GM21360 (cell line): ENCODE measurements at regions not wholly inside any gene's neighbourhood (a gene's known extent, or its start where the extent isn't known, plus 50 kb on each side); places are given as distances from the start of the nearest gene placed in this dataset.
"Not testable (repeated sequence)": the region's sequence is repeated elsewhere in the genome, so short reads cannot be mapped to it uniquely, and the experiment has no call there.

ENCODE experiments used
- ATAC-seq: cut with Tn5 transposase; IDR thresholded peaks from one replicate; pipeline ENCODE4 v1.9.1; 2021; ENCODE audit warnings: mild to moderate bottlenecking, moderate library complexity; ENCODE audit not compliant: unreplicated experiment

GRCh38 chr21:13935396-13936032, 275.2 kb downstream of the LIPI start:
- not testable (repeated sequence) for ATAC-seq

GRCh38 chr21:13934887-13935342, 275.8 kb downstream of the LIPI start:
- ATAC-seq, result not testable (repeated sequence)

DNA sequence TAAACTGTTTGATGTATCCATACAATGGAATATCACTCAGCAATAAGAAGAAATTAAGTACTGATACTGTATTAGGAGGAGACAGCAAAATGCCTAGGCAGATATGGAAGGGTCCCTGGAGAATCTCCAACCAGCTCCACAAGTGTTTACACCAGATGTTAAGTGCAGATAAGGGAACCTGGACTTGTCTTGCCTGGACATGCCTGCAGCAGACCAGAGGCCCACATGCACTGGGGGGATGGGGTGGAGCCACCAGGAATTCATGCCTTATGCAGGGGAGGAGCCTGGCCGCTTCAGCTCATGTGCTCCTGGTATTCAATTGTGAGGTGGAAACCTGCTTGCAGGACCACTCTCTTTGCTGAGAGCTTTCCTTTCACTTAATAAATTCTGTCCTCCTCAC, 287.6 kb downstream of the LIPI start:
- ATAC-seq, result not testable (repeated sequence)

GRCh38 chr21:13921455-13921854, 289.3 kb downstream of the LIPI start:
- ATAC-seq, result not testable (repeated sequence)

DNA sequence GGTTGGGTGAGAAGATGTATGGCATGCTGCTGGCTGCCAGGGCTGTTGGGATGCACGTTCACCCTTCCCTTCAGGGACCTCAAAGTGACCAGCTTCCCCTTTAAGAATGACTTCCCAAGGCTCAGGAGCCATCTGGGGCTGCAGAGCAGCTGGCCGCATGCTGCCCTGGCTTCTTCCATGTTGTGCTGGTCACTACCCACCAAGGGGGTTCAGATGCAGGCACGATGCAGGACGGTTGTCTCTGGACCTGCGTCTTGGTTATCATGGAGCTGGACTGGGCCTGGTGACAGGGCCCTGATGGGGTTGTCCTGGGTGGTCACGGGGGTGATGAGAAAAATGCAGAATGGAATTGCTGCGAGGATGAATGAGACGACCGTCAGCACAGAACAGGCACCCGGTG, 297.8 kb downstream of the POTED start:
- not testable (repeated sequence) for ATAC-seq

- not testable (repeated sequence) for ATAC-seq
Measured at GRCh38 chr21:13896596-13897247, 287.1 kb downstream of the POTED start.

- not testable (repeated sequence) for ATAC-seq
Measured at GRCh38 chr21:13893617-13894016, 284.0 kb downstream of the POTED start.

- ATAC-seq, result not testable (repeated sequence)
Measured at GRCh38 chr21:13893025-13893424, 283.4 kb downstream of the POTED start.

DNA sequence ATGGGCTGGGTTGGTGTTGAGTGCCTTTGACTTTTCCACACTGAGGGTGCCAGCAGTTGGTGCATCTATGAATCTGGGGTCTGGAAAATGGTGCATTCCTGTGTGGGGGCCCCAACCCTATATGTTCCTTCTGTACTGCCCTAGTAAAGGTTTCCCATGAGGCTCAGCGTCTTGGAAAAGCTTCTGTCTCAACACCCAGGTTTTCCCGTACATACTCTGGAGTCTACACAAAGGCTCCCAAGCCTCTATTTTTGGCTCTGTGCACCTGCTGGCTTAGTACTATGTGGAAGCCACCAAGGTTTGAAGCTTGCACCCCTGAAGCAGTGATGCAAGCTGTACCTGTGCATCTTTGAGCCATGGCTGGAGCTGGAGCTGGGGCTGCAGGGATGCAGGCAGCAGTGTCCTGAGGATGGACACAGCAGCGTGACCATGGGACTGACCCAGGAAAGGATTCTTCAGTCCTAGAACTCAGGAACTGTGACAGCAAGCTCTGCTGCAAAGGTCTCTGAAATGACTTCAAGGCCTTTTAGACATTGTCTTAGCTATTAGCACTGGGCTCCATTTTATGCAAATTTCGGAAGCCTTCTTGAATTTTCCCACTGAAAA, 282.7 kb downstream of the POTED start:
- ATAC-seq, result not testable (repeated sequence)

GRCh38 chr21:13889176-13889575, 279.6 kb downstream of the POTED start:
- ATAC-seq, result not testable (repeated sequence)

DNA sequence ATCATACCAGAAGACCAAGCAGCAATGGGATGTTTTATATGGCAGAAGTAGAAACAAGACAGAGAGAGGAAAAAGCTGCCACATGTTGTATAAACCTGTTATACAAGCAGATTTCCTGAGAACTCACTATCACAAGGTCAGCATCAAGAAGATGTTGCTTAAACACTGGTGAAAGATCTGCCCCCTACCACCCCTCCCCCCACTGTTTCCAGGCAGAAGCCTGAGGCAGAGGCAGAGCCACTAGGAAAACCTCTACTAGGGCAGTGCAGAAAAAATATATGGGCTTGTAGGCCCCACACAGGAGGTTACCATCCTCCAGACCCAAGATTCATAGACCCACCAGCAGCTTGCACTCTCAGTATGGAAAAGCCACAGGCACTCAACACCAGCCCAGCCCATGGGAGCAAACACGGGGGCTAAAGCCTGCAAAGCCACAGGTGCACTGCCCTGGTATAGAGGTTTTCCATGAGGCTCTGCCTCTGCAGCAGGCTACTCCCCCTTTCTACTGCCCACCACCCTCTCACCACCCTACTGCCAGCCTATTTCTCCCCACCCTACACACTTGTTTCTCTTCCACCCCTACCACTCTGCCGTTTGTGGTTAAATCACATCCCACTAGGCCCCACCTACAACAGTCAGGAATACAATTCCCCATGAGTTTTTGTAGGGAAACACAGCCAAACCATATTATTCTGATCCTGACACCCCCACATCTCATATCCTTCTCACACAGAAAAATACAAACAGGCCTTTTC, 274.2 kb downstream of the POTED start:
- not testable (repeated sequence) for ATAC-seq

- ATAC-seq, result not testable (repeated sequence)
Measured at GRCh38 chr21:13877503-13877902, 267.9 kb downstream of the POTED start.

DNA sequence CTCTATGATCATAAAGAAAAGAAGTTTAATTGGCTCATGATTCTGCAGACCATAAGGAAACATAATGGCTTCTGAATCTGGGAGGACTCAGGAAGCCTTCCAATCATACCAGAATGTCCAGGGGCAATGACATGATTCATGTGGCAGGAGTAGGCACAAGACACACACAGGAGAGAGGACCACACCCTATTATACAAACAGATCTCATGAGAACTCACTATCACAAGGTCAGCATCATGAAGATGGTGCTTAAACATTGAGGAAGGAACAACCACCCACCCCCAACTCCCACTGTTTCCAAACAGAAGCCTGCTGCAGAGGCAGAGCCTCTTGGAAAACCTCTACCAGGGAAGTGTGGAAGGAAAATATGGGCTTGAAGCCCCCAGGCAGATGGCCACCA, 267.4 kb downstream of the POTED start:
- not testable (repeated sequence) for ATAC-seq

GRCh38 chr21:13874001-13874400, 264.4 kb downstream of the POTED start:
- not testable (repeated sequence) for ATAC-seq

- ATAC-seq, result no peak
Measured at GRCh38 chr21:13854638-13855037, 245.1 kb downstream of the POTED start.

- not testable (repeated sequence) for ATAC-seq
Measured at GRCh38 chr21:13850808-13851207, 241.2 kb downstream of the POTED start.

DNA sequence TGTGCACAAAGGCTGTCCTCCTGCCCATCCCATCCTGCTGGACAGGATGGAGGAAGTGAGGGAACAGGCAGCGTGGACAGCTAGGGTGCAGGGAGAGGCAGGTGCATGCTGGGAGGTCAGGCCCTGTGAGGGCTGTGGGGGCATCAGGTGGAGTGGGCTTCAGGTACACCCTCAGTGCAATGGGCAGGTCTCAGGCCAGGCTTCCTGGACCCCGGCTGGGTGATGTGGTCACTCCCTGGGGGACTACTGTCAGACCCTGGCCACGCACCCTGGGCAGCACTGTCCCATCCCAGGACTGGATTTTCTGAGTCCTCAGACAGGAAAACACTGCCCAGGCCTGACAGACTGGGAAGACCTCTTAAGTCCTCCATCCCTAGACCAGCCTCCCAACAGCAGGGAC, 239.9 kb downstream of the POTED start:
- not testable (repeated sequence) for ATAC-seq

DNA sequence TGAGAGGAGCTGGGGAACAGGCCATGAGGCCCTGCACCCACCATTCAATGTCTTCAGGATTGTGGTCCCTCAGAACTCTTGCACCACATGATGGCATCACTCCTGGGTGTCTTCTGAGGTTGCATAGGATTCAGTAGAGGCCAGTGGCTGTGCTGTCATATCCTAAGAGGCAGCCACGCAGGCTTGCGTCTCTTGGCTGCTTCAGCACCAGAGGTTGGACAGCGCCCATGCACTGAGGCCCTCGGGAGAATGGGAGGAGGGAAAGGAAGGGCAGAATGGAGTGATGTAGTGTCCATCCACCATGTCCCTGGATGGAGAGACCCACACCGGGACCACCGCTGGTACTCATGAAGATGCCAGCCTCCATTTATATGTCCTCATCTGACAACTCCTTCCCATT, 237.1 kb downstream of the POTED start:
- not testable (repeated sequence) for ATAC-seq

DNA sequence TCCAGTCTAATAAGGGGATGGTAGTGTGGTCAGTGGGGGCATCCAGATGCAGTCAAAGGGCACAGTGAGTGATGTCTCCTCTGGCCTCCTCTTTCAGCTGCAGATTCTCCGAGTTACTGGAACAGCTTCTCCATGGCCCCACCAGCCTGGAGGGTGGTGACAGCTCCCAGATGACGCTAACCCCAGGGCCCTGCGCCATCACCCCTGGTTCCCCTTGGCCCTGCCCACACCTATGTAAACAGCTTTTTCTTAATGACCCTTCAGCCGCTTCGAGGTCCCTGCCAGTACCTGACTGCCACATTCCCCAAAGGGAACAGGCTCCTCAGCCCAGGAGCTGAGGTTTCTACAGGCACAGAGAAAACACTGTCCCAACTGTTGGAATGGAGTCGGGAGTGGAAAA, 235.0 kb downstream of the POTED start:
- ATAC-seq, result not testable (repeated sequence)

DNA sequence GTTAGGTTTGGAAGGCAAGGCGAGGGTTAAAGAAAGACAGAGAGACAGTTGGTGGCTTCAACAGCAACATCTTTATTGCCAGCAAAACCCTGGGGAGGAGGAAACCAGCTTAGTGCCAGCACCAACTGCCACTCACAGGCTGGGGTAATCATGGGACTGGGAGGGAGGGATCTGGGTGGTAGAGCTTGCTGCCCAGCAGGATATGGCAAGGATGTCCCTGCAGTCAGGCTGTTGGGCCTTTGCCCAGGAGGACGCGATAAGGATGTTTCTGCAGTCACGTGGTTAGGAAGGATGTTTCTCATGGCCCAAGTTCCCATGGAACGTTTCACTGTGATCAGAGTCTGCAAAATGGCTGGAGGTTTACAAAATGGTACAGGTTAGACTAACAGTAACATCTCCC, 233.5 kb downstream of the POTED start:
- ATAC-seq, result not testable (repeated sequence)

DNA sequence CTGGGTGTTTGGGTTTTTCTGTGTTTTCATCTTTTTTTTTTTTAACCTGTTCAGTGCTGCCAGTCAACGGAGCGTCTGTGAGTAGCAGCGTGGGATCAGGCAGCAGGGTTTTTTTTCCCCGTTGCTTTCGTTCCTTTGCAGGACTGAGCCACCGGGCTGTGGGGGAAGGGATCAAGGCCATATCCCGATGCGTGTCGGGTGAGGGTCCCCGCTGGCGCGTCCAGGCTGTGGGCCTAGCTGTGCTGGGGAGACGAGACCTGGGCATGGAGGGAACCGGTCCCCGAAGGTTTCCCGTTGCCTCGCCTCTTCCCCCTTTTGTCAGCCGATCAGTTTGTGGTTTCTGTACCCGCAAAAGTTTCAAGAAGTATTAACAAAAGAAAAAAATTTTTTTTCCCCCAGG, 218.1 kb downstream of the POTED start:
- not testable (repeated sequence) for ATAC-seq
